ENCODE measurements at regions not wholly inside any gene's neighbourhood (a gene's known extent, or its start where the extent isn't known, plus 50 kb on each side); places are given as distances from the start of the nearest gene placed in this dataset.
"Not testable (repeated sequence)": the region's sequence is repeated elsewhere in the genome, so short reads cannot be mapped to it uniquely, and the experiment has no call there.

GRCh38 chr2:124996406-124996805, 971.3 kb downstream of the CNTNAP5 start:
- no peak for TF ChIP-seq CTCF (IDR thresholded peaks at IDR 0.05; ENCODE audit: low read depth, low read length, missing control alignments)
- no peak overlapping the region for H3K4me3 ChIP-seq (ENCODE audit: low read depth, low read length)
- DNase-seq (ENCODE audit: low read depth) = no peak

GRCh38 chr2:124999906-125000305, 974.8 kb downstream of the CNTNAP5 start:
- no peak overlapping the region for H3K4me3 ChIP-seq (ENCODE audit: low read depth, low read length)
- DNase-seq (ENCODE audit: low read depth) = no peak
- no peak for TF ChIP-seq CTCF (IDR thresholded peaks at IDR 0.05; ENCODE audit: low read depth, low read length, missing control alignments)

- DNase-seq (ENCODE audit: low read depth) = no peak
- no peak for TF ChIP-seq CTCF (IDR thresholded peaks at IDR 0.05; ENCODE audit: low read depth, low read length, missing control alignments)
- no peak overlapping the region for H3K4me3 ChIP-seq (ENCODE audit: low read depth, low read length)
Observed at GRCh38 chr2:125004106-125004800, 979.2 kb downstream of the CNTNAP5 start.

- no peak for TF ChIP-seq CTCF (IDR thresholded peaks at IDR 0.05; ENCODE audit: low read depth, low read length, missing control alignments)
- no peak for DNase-seq (ENCODE audit: low read depth)
- no peak overlapping the region for H3K4me3 ChIP-seq (ENCODE audit: low read depth, low read length)
Observed at GRCh38 chr2:125006676-125007075, 981.6 kb downstream of the CNTNAP5 start.

GRCh38 chr2:125028721-125029120, 1003.6 kb downstream of the CNTNAP5 start:
- H3K4me3 ChIP-seq (ENCODE audit: low read depth, low read length); DNase-seq (ENCODE audit: low read depth): not testable (repeated sequence)

GRCh38 chr2:125033871-125034270, 1008.8 kb downstream of the CNTNAP5 start:
- H3K4me3 ChIP-seq (ENCODE audit: low read depth, low read length) = no peak overlapping the region
- TF ChIP-seq CTCF (IDR thresholded peaks at IDR 0.05; ENCODE audit: low read depth, low read length, missing control alignments) = no peak
- no peak for DNase-seq (ENCODE audit: low read depth)

GRCh38 chr2:125037135-125037653, 1012.1 kb downstream of the CNTNAP5 start:
- no peak overlapping the region for H3K4me3 ChIP-seq (ENCODE audit: low read depth, low read length)
- no peak for TF ChIP-seq CTCF (IDR thresholded peaks at IDR 0.05; ENCODE audit: low read depth, low read length, missing control alignments)
- DNase-seq (ENCODE audit: low read depth) = no peak
